ENCODE measurements at regions not wholly inside any gene's neighbourhood (a gene's known extent, or its start where the extent isn't known, plus 50 kb on each side); places are given as distances from the start of the nearest gene placed in this dataset.
"Not testable (repeated sequence)": the region's sequence is repeated elsewhere in the genome, so short reads cannot be mapped to it uniquely, and the experiment has no call there.

- DNase-seq (ENCODE audit: extremely low read depth in 1 of 2, low read depth in 1 of 2), result no peak
These were observed 322.4 kb downstream of the OLFM4 start for GRCh38 chr13:53351021-53351420.

- DNase-seq (ENCODE audit: extremely low read depth in 1 of 2, low read depth in 1 of 2), result no peak
These were observed 329.0 kb downstream of the OLFM4 start for GRCh38 chr13:53357582-53357981.

DNA sequence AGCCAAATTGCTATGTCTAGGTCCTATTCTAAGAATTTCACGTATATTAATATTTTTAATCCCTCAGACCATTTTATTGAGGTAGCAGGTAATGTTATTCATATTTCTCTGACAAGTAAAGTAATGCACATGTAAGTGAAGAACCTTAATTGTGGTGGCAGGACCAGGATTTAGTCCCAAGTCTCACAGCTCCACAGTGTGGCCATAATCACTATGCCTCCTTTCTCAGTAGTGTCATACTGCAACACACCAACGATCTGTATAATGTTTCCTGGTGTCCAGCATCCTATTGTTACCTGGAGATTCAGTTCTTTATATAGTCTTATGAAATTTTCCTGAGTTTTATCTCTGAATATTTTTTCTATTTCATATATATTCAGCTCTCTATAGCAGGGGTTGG lies 340.3 kb downstream of the OLFM4 start:
- DNase-seq (ENCODE audit: extremely low read depth in 1 of 2, low read depth in 1 of 2), result no peak

DNA sequence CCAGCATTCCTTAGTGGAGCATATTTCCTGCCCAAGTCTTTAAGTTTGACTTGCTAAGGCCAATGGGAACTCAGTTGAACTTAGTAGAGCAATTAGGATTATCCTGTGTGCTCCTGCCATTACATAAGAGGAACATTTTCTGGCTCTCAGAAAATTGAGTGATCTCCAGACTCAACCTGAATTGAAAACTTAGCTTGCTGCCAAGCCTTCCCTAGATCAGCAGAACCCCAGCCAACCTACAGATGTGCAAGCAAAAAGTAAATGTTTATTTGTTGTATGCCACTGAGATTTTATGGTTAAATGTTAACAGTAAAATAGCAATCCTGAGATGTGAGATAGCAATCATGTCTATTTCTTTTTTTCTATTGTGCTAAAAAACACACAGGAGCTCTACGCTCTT lies 350.9 kb downstream of the OLFM4 start:
- DNase-seq (ENCODE audit: extremely low read depth in 1 of 2, low read depth in 1 of 2), result no peak

GRCh38 chr13:53382008-53382407 lies 353.4 kb downstream of the OLFM4 start:
- DNase-seq (ENCODE audit: extremely low read depth in 1 of 2, low read depth in 1 of 2), result no peak

GRCh38 chr13:53398051-53398450 lies 369.4 kb downstream of the OLFM4 start:
- no peak for DNase-seq (ENCODE audit: extremely low read depth in 1 of 2, low read depth in 1 of 2)

GRCh38 chr13:53405616-53406015 lies 377.0 kb downstream of the OLFM4 start:
- DNase-seq (ENCODE audit: extremely low read depth in 1 of 2, low read depth in 1 of 2), result no peak

DNA sequence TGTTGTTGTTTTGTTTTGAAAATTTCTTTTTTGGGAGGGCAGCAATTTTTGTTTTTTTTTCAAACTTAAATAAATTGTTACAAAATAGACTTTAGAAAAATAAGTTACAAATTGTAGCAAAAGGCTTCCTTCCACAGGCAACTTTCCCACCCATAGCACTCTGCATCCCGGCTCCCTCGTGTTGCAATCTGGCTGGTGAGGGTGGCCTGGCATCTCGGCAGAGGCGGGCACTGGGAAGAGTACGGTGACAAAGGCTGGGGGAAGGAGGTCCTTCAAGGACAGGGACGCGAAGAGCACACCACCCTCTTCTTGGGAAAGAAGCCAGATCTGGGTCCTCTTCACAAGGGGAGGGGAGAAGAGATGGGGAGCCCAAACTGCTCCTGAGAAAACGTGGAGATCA lies 379.7 kb downstream of the OLFM4 start:
- DNase-seq (ENCODE audit: extremely low read depth in 1 of 2, low read depth in 1 of 2), result no peak

DNA sequence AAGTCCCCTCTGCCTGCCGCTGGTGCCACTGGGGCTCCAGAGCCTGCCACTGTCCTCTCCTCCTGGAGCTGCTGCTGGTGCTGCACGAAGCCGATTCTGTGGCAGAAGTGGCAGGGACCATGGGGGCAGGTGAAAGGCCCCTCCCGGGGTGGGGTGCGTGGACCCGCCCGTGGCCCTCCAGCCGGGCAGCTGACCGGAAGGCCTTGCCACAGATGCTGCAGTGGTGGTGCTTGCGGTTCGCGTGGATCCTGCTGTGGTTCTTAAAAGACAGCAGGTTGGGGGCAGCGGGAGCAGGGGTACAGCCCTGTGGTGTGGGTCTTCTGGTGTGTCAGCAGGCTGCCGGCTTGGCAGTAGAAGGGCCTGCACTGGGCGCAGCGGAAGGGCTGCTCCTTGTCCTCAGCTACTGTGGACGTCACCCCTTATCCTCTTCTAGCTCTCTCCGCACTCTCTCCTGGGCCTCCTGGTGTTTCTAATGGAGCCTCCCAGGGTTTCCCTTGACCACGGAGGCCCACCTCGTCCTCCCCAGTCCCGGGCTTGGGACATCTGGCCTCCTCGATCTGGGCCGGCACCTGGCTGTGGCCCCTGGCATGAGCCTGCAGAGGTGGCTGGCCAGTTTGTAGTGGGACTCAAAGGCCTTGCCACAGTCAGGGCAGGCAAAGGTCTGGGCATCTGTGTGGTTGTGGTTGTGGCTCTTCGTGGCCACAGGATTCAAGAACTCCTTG lies 380.4 kb downstream of the OLFM4 start:
- DNase-seq (ENCODE audit: extremely low read depth in 1 of 2, low read depth in 1 of 2), result no peak

DNA sequence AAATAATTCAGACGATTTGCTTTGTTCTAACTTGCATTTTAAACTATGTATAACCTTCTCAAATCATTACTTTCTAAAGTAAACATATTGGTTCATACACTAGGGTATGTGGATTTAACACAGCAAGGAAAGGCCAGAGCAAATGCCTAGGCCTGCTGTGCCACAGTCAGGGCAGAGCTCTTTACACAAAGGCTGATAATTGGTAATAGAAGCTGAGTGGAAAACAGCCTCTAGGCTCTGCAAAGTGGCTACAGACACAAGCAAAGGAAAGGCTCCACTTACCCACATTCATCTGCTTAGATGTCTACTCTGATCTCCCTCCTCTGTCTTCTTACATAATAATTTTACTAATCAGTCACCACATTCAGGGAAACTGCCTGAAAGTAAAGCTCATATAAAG lies 382.9 kb downstream of the OLFM4 start:
- DNase-seq (ENCODE audit: extremely low read depth in 1 of 2, low read depth in 1 of 2), result no peak

DNA sequence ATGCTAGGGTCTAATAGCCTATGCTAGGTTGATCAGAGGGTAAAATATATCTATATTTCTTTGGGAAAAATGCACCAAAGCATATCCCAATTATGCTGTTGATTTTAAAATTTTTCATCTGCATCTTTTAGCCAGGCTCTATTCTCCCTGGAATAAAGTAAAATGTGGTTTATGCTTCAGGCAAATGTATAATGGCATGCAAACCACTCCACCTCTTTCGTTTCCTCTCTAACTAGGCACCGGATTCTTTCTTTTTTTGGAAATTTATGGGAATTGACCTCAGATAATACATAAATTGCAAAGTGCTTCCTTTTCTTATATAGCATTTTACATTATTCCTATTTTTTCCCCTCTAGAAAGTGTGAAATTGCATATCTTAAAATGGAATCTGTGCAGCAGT lies 386.5 kb downstream of the OLFM4 start:
- no peak for DNase-seq (ENCODE audit: extremely low read depth in 1 of 2, low read depth in 1 of 2)

- no peak for DNase-seq (ENCODE audit: extremely low read depth in 1 of 2, low read depth in 1 of 2)
These were observed 389.0 kb downstream of the OLFM4 start for GRCh38 chr13:53417601-53418000.

DNA sequence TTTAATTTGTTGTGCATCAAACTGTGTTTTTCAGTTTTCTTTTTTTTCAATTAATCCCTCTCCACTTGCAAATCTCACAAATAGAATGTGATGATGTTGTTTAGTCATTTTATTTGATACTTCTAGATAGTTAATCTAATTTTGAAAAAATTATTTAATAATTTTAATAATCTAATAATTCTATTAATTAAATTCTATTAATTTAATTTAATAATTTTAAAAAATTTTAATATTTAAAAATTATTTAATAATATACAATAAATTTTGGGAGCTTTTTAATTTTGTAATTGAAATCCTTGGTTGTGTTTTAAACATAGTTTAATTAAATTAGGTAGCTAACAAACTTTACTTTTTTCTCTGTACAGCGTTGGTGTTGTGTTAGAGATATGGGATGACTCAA lies 393.8 kb downstream of the OLFM4 start:
- no peak for DNase-seq (ENCODE audit: extremely low read depth in 1 of 2, low read depth in 1 of 2)

GRCh38 chr13:53436396-53436795 lies 407.8 kb downstream of the OLFM4 start:
- DNase-seq (ENCODE audit: extremely low read depth in 1 of 2, low read depth in 1 of 2), result no peak

DNA sequence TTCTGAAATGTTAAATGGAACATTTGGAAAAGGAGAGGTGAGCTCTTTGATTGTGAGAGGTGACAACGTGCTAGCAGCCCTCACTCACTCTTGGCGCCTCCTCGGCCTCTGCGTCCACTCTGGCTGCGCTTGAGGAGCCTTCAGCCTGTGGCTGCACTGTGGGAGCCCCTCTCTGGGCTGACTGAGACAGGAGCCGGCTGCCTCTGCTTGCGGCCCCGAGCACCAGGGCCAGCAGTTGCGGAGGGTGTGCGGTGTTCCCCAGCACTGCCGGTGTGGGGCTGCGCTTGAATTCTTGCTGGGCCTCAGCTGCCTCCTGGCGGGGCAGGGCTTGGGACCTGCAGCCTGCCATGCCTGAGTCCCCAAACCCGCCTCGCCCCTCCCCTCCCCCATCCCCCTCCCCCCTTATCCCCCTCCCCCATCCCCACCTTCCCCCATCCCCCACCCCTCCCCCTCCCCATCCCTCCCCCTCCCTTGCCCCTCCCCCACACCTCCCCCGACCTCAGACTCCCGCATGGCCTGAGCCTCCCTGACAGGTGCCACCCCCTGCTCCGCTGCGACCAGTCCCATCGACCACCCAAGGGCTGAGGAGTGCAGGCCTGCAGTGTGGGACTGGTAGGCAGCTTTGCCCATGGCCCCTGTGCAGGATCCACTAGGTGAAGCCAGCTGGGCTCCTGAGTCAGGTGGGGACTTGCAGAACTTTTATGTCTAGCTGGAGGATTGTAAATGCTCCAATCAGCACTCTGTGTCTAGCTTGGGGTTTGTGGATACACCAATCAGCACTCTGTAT lies 411.0 kb downstream of the OLFM4 start:
- no peak for DNase-seq (ENCODE audit: extremely low read depth in 1 of 2, low read depth in 1 of 2)

DNA sequence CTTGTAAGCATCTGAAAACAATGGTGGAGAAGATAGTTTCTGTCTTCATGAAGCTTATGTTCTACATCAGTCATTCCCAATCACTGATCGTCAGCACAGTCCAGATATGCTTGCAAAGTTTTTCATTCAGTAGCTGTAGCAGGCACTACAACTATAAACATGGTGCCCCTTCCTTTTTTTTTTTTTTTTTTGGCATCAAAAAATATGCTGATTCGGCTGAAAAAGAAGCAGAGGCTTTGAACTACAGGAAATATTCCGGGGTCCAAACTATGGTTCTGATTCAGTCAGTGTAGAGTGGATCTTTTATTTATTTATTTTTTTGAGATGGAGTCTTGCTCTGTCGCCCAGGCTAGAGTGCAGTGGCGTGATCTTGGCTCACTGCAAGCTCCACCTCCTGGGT lies 414.4 kb downstream of the OLFM4 start:
- DNase-seq (ENCODE audit: extremely low read depth in 1 of 2, low read depth in 1 of 2), result no peak

GRCh38 chr13:53445686-53446085 lies 417.1 kb downstream of the OLFM4 start:
- DNase-seq (ENCODE audit: extremely low read depth in 1 of 2, low read depth in 1 of 2), result no peak

GRCh38 chr13:53447456-53447855 lies 418.8 kb downstream of the OLFM4 start:
- DNase-seq (ENCODE audit: extremely low read depth in 1 of 2, low read depth in 1 of 2), result no peak

GRCh38 chr13:53447863-53448262 lies 419.2 kb downstream of the OLFM4 start:
- DNase-seq (ENCODE audit: extremely low read depth in 1 of 2, low read depth in 1 of 2), result no peak

DNA sequence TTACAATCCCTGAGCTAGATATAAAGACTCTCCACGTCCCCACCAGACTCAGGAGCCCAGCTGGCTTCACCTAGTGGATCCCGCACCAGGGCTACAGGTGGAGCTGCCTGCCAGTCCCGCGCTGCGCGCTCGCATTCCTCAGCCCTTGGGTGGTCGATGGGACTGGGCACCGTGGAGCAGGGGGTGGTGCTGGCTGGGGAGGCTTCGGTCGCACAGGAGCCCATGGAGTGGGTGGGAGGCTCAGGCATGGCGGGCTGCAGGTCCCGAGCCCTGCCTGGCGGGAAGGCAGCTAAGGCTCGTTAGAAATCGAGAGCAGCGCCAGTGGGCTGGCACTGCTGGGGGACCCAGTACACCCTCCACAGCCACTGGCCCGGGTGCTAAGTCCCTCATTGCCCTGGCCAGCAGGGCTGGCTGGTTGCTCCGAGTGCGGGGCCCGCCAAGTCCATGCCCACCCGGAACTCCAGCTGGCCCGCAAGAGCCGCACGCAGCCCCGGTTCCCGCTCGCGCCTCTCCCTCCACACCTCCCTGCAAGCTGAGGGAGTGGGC lies 423.7 kb downstream of the OLFM4 start:
- not testable (repeated sequence) for DNase-seq (ENCODE audit: extremely low read depth in 1 of 2, low read depth in 1 of 2)

DNA sequence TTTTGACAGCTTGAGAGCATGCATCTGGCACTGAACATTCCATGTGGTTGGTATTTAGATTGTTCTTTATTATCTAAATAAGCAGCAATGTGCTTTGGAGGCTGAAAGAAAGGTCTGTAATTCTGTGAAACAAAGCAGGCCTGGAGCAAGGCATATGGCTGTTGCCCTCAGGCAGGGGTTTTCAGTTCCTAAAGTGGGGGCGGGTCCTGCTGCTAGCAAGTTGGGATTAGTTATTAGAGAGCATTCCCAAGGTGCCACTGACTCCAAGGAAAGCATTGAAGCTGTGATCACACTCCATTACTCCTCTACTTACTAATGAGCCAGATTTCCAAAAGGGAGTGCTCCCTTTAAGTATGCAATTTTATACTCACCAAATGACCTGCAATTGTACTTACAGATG lies 432.2 kb downstream of the OLFM4 start:
- DNase-seq (ENCODE audit: extremely low read depth in 1 of 2, low read depth in 1 of 2), result no peak

- DNase-seq (ENCODE audit: extremely low read depth in 1 of 2, low read depth in 1 of 2), result no peak
These were observed 434.5 kb downstream of the OLFM4 start for GRCh38 chr13:53463106-53463505.

All from stimulated activated CD8-positive, alpha-beta memory T cell treated with anti-CD3 and anti-CD28 coated beads, Interleukin-7, amount 100 ng/mL, for 48 hours (primary cell).